AG04449 (cell line): ENCODE measurements at regions not wholly inside any gene's neighbourhood (a gene's known extent, or its start where the extent isn't known, plus 50 kb on each side); places are given as distances from the start of the nearest gene placed in this dataset.

Experiments
- CTCF ChIA-PET: fragments of 350-600 bp; formaldehyde crosslinking; extraction: SDS; loops from one replicate; lab custom pipeline; 2021; ENCODE audit warnings: antibody characterized with exemption; lab: Yijun Ruan, JAX
- POLR2A ChIA-PET: fragments of 400-600, 350-600 bp; formaldehyde crosslinking; extraction: SDS; loops from one replicate; lab custom pipeline; 2020; ENCODE audit warnings: antibody characterized with exemption, inconsistent platforms; lab: Yijun Ruan, JAX
- DNase-seq: peaks from one replicate; pipeline ENCODE4 v3.0.0-alpha.2; 2010; ENCODE audit warnings: low read depth, low spot score
- H3K4me3 ChIP-seq: 2 replicates; pipeline ENCODE4 v1.5.1; 2011; ENCODE audit warnings: low read depth, mild to moderate bottlenecking, control low read depth, low read length
- CTCF ChIP-seq: IDR thresholded peaks from one replicate; pipeline ENCODE4 v1.5.1; 2011; ENCODE audit warnings: mild to moderate bottlenecking, moderate library complexity, low read length, control low read depth, inconsistent platforms; ENCODE audit not compliant: insufficient read depth; ENCODE audit errors: missing control alignments

- no peak for DNase-seq
- ChIA-PET POLR2A (no interaction called here), CTCF (no interaction called here)
- no peak overlapping the region for H3K4me3 ChIP-seq
- TF ChIP-seq CTCF = no peak
Measured at GRCh38 chr16:13448346-13448745, 471.6 kb upstream of the ERCC4 start.

GRCh38 chr16:13453325-13453724 is 466.6 kb upstream of the ERCC4 start:
- no peak overlapping the region for H3K4me3 ChIP-seq
- ChIA-PET POLR2A (no interaction called here), CTCF (interaction anchor here (0.9 to 2.7 kb wide), 12 partner anchors 10 to 1358 kb away, joined by 3 to 10 read pairs (median 6); no protein-coding TSS in a partner anchor)
- TF ChIP-seq CTCF = no peak
- DNase-seq = no peak

- peak; percentile 21 for TF ChIP-seq CTCF
- ChIA-PET CTCF (interaction anchor here (0.9 to 2.7 kb wide), 11 partner anchors 9 to 1358 kb away, joined by 3 to 10 read pairs (median 6); no protein-coding TSS in a partner anchor), POLR2A (no interaction called here)
- DNase-seq = no peak
- no peak overlapping the region for H3K4me3 ChIP-seq
Measured at GRCh38 chr16:13453938-13454553, 465.9 kb upstream of the ERCC4 start.

- ChIA-PET CTCF (interaction anchor here (2.3 kb wide), 1 partner anchor 10 kb away, joined by 10 read pairs; no protein-coding TSS in a partner anchor), POLR2A (no interaction called here)
- no peak for TF ChIP-seq CTCF
- DNase-seq = no peak
- no peak overlapping the region for H3K4me3 ChIP-seq
Measured at GRCh38 chr16:13463619-13464018, 456.3 kb upstream of the ERCC4 start.

- ChIA-PET POLR2A (no interaction called here), CTCF (no interaction called here)
- no peak for DNase-seq
- no peak overlapping the region for H3K4me3 ChIP-seq
- no peak for TF ChIP-seq CTCF
Measured at GRCh38 chr16:13471036-13471435, 448.9 kb upstream of the ERCC4 start.

GRCh38 chr16:13478991-13479390 is 441.0 kb upstream of the ERCC4 start:
- ChIA-PET CTCF (no interaction called here), POLR2A (no interaction called here)

More at GRCh38 chr16:13478991-13479390, 441.0 kb upstream of the ERCC4 start:
- DNase-seq = no peak
- H3K4me3 ChIP-seq = no peak overlapping the region
- TF ChIP-seq CTCF = no peak
